Heart right ventricle (tissue), 16 donors: ENCODE measurements at regions not wholly inside any gene's neighbourhood (a gene's known extent, or its start where the extent isn't known, plus 50 kb on each side); places are given as distances from the start of the nearest gene placed in this dataset.
"Not testable (repeated sequence)": the region's sequence is repeated elsewhere in the genome, so short reads cannot be mapped to it uniquely, and the experiment has no call there.

ENCODE experiments used
- ATAC-seq, 8 donors: fragments of 200-7000 bp; cut with Tn5 transposase; one replicate each; pipeline ENCODE4 v1.9.1; 2020; ENCODE audit warnings: mild to moderate bottlenecking in 8 of 8, moderate library complexity in 8 of 8, moderate number of reproducible peaks in 1 of 8
- DNase-seq, 2 donors: peaks; one replicate each; pipeline ENCODE4 v3.0.0-alpha.2; 2020
- H3K27ac ChIP-seq, 10 donors: fragments of 200-600 bp; sonication (generic) in 2 of 10; one replicate each; pipeline versions ENCODE4 v1.5.0 to v1.8.0; 2020 to 2022; ENCODE audit warnings: mild to moderate bottlenecking in 3 of 10
- H3K27me3 ChIP-seq, 7 donors: fragments of 200-600 bp; one replicate each; pipeline ENCODE4 v1.8.0; 2021 to 2022; ENCODE audit warnings: mild to moderate bottlenecking in 2 of 7
- H3K36me3 ChIP-seq, 9 donors: fragments of 200-600 bp; sonication (generic) in 1 of 9; one replicate each; pipeline versions ENCODE4 v1.5.0 to v1.8.0; 2020 to 2022; ENCODE audit warnings: mild to moderate bottlenecking in 2 of 9
- H3K4me1 ChIP-seq, 9 donors: fragments of 200-600 bp; sonication (generic) in 1 of 9; one replicate each; pipeline versions ENCODE4 v1.5.0 to v1.8.0; 2020 to 2022; ENCODE audit warnings: mild to moderate bottlenecking in 4 of 9
- H3K4me3 ChIP-seq, 10 donors: fragments of 200-600 bp; sonication (generic) in 2 of 10; one replicate each; pipeline versions ENCODE4 v1.5.0 to v1.8.0; 2020 to 2022; ENCODE audit warnings: mild to moderate bottlenecking in 7 of 10, moderate library complexity in 2 of 10
- H3K9me3 ChIP-seq, 11 donors: fragments of 200-600 bp in 10 of 11; sonication (generic) in 2 of 11; one replicate each; pipeline versions ENCODE4 v1.5.0 to v1.8.0; 2013 to 2022; ENCODE audit warnings: mild to moderate bottlenecking in 2 of 11, control low read depth in 1 of 11, moderate library complexity in 1 of 11
- CTCF ChIP-seq, 9 donors: fragments of 200-600 bp; sonication (generic) in 2 of 9; IDR thresholded peaks; one replicate each; pipeline versions ENCODE4 v1.5.0 to v1.8.0; 2021 to 2022; ENCODE audit warnings: antibody characterized with exemption in 9 of 9, mild to moderate bottlenecking in 5 of 9, moderate library complexity in 1 of 9
- WGBS, 2 donors: extraction: QIAGEN DNeasy Blood & Tissue Kit; methylation state at CpG; one replicate each; pipeline ENCODE4 v1.1.7; 2013; ENCODE audit warnings: inconsistent platforms in 1 of 2; 5-methylcytosine and 5-hydroxymethylcytosine counted together
- intact Hi-C, 10 donors: fragments of 100-400 bp; cut with DNase I; formaldehyde crosslinking; loops; one replicate each; pipeline versions ENCODE4 v1.11.1 to v1.14.2; 2022
- donor health status: Arrhythmogenic right ventricular cardiomyopathy.
- donor health status: ischemic (EF 13 %, LVEDD 7.1; RV severe dilation, severe dysfunction).
- donor health status: healthy with polysubstance abuse.
- donor health status: DM: no; HTN: yes; CAD: no.
- donor health status: DM: no; HTN: no; CAD: no.
- donor health status: ischemic (EF 25% LVEDD 6.9; RV normal size, moderate dysfunction).
- donor health status: ischemic (EF 25% LVEDD 5.7; RV mildly dilated, moderate dysfunction).
- donor health status: healthy.
- donor health status: DM: yes; HTN: yes; CAD: no.
- donor health status: Ischemic cardiomyopathy.
- donor health status: ischemic (EF 35%, LVEDD 5.7; RV mildly dilated, moderate dysfunction).
- donor health status: nonischemic (EF 11% LVEDD 7.7; RV severe dilation, severe dysfunction).
- donor health status: DM: yes; HTN: yes; CAD: no.
- donor health status: PGD.
- donor health status: ischemic (EF 29% LVEDD 5.4; RV normal size, mild dysfunction).
- donor health status: nonischemic (EF 23%, LVEDD 6.1; RV moderate dilation, normal function).

GRCh38 chr4:57719456-57719855 lies 609.3 kb upstream of the IGFBP7 start:
- ATAC-seq: no peak
- no peak for TF ChIP-seq CTCF (IDR thresholded peaks at IDR 0.05)
- no peak for DNase-seq
- Histone ChIP-seq H3K9me3 (no peaks in the 10 kb centered on the region), H3K27ac (no peak overlapping the region), H3K4me3 (no peak overlapping the region), H3K4me1 (no peaks in the 10 kb centered on the region), H3K27me3 (no peaks in the 10 kb centered on the region), H3K36me3 (no peaks in the 10 kb centered on the region)
- WGBS, 2 donors: 47 to 77% methylated on average over 2 of the region's 2 CpGs
- intact Hi-C loops: no loop called here

GRCh38 chr4:57714313-57714712 lies 604.1 kb upstream of the IGFBP7 start:
- H3K9me3 ChIP-seq, H3K36me3 ChIP-seq, H3K27ac ChIP-seq, H3K4me1 ChIP-seq, intact Hi-C loops, H3K4me3 ChIP-seq, ATAC-seq, DNase-seq, H3K27me3 ChIP-seq: not testable (repeated sequence)
- WGBS, 2 donors: 84 to 86% methylated on average over 10 of the region's 10 CpGs

- intact Hi-C loops: no loop called here
- H3K9me3 ChIP-seq: peaks cover 0 to 6% (median 0%) of the 10 kb centered on the region in 11 donors
- DNase-seq: no peak
- WGBS, 2 donors: 83 to 87% methylated on average over 2 of the region's 2 CpGs
- H3K27ac ChIP-seq: no peak overlapping the region
- no peaks in the 10 kb centered on the region for H3K36me3 ChIP-seq
- peaks cover 0 to 4% (median 0%) of the 10 kb centered on the region in 7 donors for H3K27me3 ChIP-seq
- TF ChIP-seq CTCF (IDR thresholded peaks at IDR 0.05): no peak
- no peaks in the 10 kb centered on the region for H3K4me1 ChIP-seq
- no peak for ATAC-seq
- H3K4me3 ChIP-seq: no peak overlapping the region
Measured at GRCh38 chr4:57710053-57710452, 599.9 kb upstream of the IGFBP7 start.

DNA sequence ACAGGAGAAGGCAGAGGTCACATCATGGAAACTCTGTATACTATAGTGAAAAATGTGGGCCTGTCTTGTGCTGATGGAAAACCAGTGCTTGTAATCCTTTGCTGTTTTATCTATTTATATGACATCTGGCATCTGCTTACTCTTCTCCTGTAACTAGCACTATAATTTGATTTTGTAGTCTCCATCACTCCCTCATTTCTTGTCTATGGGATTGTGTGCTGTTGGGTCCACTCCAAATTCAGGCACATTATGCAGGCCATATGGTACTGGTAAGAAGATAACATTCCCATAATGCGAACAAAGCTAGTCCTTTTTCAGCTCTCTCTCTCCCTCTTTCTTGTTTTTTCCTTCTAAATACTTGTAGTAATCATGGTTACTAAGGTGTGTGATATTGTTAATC lies 581.2 kb upstream of the IGFBP7 start:
- 67 to 79% methylated on average over 1 of the region's 1 CpG for WGBS, 2 donors

More for the DNA sequence above, 581.2 kb upstream of the IGFBP7 start:
- DNase-seq (no peak), ATAC-seq (no peak)
- Histone ChIP-seq H3K27me3 (no peaks in the 10 kb centered on the region), H3K4me3 (no peak overlapping the region), H3K36me3 (no peaks in the 10 kb centered on the region), H3K4me1 (no peaks in the 10 kb centered on the region), H3K9me3 (peaks cover 0 to 8% (median 0%) of the 10 kb centered on the region in 11 donors), H3K27ac (no peak overlapping the region)
- intact Hi-C loops: no loop called here
- TF ChIP-seq CTCF (IDR thresholded peaks at IDR 0.05): no peak
